ENCODE measurements at regions not wholly inside any gene's neighbourhood (a gene's known extent, or its start where the extent isn't known, plus 50 kb on each side); places are given as distances from the start of the nearest gene placed in this dataset.

DNA sequence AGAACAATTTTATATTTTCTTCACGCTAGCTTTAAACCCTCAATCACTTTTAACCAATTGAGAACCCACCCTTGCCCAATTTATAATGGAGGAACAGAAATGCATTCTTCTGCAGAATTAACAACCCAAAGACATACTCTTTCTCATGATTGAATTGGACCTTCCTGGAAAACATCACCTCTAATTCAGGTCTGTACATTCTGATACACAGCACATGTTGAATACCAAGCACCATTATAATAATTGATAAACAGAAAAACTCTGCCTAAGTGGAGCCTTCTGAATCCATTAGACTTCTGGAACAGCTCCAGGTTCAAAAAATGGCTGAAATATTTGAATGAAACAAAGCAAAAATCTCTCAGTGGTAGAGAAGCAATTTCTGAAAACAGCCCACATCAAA lies 105.4 kb downstream of the FAM76B start:
- H3K9ac ChIP-seq = no peak overlapping the region
- H2AFZ ChIP-seq (ENCODE audit: low read depth) = no peak overlapping the region
- H3F3A ChIP-seq (replicated peaks; ENCODE audit: insufficient read depth) = no peaks in the 10 kb centered on the region
- H3K9me3 ChIP-seq = no peaks in the 10 kb centered on the region
- no peaks in the 10 kb centered on the region for H3K36me3 ChIP-seq (replicated peaks in 1 of 2; ENCODE audit: control insufficient read depth in 1 of 2, insufficient read depth in 2 of 2, low read length in 1 of 2)
- H3K4me3 ChIP-seq (ENCODE audit: low read depth in 2 of 2, low read length in 1 of 2) = no peak overlapping the region
- no peaks in the 10 kb centered on the region for H4K20me1 ChIP-seq (ENCODE audit: insufficient read depth)
- TF ChIP-seq ELF1 (IDR thresholded peaks at IDR 0.05) = no peak
- TF ChIP-seq JUND (IDR thresholded peaks at IDR 0.05) = no peak
- TF ChIP-seq, protein P1, sequence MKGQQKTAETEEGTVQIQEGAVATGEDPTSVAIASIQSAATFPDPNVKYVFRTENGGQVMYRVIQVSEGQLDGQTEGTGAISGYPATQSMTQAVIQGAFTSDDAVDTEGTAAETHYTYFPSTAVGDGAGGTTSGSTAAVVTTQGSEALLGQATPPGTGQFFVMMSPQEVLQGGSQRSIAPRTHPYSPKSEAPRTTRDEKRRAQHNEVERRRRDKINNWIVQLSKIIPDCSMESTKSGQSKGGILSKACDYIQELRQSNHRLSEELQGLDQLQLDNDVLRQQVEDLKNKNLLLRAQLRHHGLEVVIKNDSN (IDR thresholded peaks at IDR 0.05; ENCODE audit: borderline replicate concordance, low read depth) = no peak
- no peak for TF ChIP-seq TCF12 (IDR thresholded peaks at IDR 0.05)
- no peak for TF ChIP-seq CHD2 (IDR thresholded peaks at IDR 0.05; ENCODE audit: low read length, partially characterized antibody)
- TF ChIP-seq NFIC (IDR thresholded peaks at IDR 0.05; ENCODE audit: borderline replicate concordance) = no peak
- TF ChIP-seq, protein P2, sequence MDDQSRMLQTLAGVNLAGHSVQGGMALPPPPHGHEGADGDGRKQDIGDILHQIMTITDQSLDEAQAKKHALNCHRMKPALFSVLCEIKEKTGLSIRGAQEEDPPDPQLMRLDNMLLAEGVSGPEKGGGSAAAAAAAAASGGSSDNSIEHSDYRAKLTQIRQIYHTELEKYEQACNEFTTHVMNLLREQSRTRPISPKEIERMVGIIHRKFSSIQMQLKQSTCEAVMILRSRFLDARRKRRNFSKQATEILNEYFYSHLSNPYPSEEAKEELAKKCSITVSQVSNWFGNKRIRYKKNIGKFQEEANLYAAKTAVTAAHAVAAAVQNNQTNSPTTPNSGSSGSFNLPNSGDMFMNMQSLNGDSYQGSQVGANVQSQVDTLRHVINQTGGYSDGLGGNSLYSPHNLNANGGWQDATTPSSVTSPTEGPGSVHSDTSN (IDR thresholded peaks at IDR 0.05) = no peak
- TF ChIP-seq MEF2A (IDR thresholded peaks at IDR 0.05; ENCODE audit: borderline replicate concordance, low read depth) = no peak
- TF ChIP-seq CTCF (IDR thresholded peaks at IDR 0.05) = no peak
- no peak for TF ChIP-seq FOSL2 (IDR thresholded peaks at IDR 0.05; ENCODE audit: borderline replicate concordance, low read depth)
- no peak for TF ChIP-seq SIN3A (IDR thresholded peaks at IDR 0.05; ENCODE audit: borderline replicate concordance, low read depth, low read length)
- TF ChIP-seq EZH2phosphoT487 (IDR thresholded peaks at IDR 0.05; ENCODE audit: borderline replicate concordance, low read depth) = no peak
- TF ChIP-seq IRF3 (IDR thresholded peaks at IDR 0.05; ENCODE audit: low read depth, low read length) = no peak
- TF ChIP-seq POLR2AphosphoS5 (IDR thresholded peaks at IDR 0.05; ENCODE audit: low read depth, low read length) = no peak
- no peak for TF ChIP-seq RCOR1 (IDR thresholded peaks at IDR 0.05; ENCODE audit: low read length)
- TF ChIP-seq NRF1 (IDR thresholded peaks at IDR 0.05; ENCODE audit: low read depth, low read length) = no peak
- TF ChIP-seq ZBTB33 (IDR thresholded peaks at IDR 0.05; ENCODE audit: borderline replicate concordance, low read depth) = no peak
- TF ChIP-seq TAF1 (IDR thresholded peaks at IDR 0.05; ENCODE audit: borderline replicate concordance, low read depth, low read length) = no peak
- TF ChIP-seq, protein P3, sequence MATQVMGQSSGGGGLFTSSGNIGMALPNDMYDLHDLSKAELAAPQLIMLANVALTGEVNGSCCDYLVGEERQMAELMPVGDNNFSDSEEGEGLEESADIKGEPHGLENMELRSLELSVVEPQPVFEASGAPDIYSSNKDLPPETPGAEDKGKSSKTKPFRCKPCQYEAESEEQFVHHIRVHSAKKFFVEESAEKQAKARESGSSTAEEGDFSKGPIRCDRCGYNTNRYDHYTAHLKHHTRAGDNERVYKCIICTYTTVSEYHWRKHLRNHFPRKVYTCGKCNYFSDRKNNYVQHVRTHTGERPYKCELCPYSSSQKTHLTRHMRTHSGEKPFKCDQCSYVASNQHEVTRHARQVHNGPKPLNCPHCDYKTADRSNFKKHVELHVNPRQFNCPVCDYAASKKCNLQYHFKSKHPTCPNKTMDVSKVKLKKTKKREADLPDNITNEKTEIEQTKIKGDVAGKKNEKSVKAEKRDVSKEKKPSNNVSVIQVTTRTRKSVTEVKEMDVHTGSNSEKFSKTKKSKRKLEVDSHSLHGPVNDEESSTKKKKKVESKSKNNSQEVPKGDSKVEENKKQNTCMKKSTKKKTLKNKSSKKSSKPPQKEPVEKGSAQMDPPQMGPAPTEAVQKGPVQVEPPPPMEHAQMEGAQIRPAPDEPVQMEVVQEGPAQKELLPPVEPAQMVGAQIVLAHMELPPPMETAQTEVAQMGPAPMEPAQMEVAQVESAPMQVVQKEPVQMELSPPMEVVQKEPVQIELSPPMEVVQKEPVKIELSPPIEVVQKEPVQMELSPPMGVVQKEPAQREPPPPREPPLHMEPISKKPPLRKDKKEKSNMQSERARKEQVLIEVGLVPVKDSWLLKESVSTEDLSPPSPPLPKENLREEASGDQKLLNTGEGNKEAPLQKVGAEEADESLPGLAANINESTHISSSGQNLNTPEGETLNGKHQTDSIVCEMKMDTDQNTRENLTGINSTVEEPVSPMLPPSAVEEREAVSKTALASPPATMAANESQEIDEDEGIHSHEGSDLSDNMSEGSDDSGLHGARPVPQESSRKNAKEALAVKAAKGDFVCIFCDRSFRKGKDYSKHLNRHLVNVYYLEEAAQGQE (IDR thresholded peaks at IDR 0.05; ENCODE audit: low read depth, low read length) = no peak
- ChIA-PET CTCF (interaction anchor here (1.1 kb wide), 1 partner anchor 530 kb away, joined by 3 read pairs; no protein-coding TSS in a partner anchor), POLR2A (no interaction called here)
- H3K4me1 ChIP-seq (ENCODE audit: control insufficient read depth in 1 of 2, insufficient read depth in 2 of 2, low read depth in 1 of 2, low read length in 1 of 2) = no peaks in the 10 kb centered on the region; a peak in 2 of 4 replicates
- DNase-seq = no peak
- no peak overlapping the region for H3K4me2 ChIP-seq
- 85% methylated on average over 1 of the region's 1 CpG for WGBS (ENCODE audit: low lambda C conversion rate)
- no peaks in the 10 kb centered on the region for H3K9me2 ChIP-seq
- H3K27me3 ChIP-seq (ENCODE audit: insufficient read depth) = no peaks in the 10 kb centered on the region
- no peaks in the 10 kb centered on the region for H3K79me2 ChIP-seq (ENCODE audit: insufficient read depth)
- H3K27ac ChIP-seq (ENCODE audit: low read depth in 2 of 2, low read length in 1 of 2) = no peak overlapping the region
